NCI-H82 (cell line): ENCODE measurements at regions not wholly inside any gene's neighbourhood (a gene's known extent, or its start where the extent isn't known, plus 50 kb on each side); places are given as distances from the start of the nearest gene placed in this dataset.
"Not testable (repeated sequence)": the region's sequence is repeated elsewhere in the genome, so short reads cannot be mapped to it uniquely, and the experiment has no call there.

ENCODE experiments used
- DNase-seq: peaks from one replicate; lab custom pipeline; 2025; lab: John Stamatoyannopoulos, UW

DNA sequence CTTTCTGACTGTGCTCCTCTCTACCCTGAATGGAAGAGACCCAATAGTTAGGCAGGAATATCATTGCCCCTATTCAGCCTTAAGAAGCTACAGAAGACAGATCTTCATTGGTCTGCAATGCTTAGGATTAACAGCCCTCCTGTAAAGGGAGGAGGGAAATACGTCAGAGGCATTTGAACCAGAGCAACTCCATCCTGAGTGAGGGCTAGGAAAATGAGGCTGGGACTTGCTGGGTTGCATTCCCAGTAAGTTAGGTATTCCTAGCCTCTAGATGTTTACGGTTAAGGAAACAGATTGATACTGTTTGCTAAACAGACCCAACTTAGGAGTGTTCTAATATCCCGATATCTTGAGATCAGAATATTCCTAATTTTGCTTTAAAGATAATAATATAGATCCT is 63.5 kb downstream of the PCDH18 start:
- DNase-seq, result no peak

DNA sequence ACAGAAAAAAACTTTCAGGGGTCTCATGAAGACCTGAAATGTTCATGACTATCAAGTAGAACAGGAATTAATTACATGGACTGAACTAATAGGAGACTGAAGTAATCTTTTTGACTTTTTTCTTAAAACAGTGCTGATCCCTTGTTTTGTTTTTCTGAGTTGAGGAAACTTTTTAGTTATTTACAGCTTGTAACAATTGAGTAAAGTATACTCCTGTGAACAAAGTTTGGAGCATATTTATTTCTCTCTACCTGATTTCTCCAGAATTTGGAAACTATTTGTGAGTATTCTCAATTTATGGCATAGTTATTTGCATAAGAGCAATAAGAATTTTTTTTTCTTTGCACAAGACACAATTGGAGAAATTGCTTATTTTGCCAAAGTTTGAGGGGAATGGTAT is 64.8 kb downstream of the PCDH18 start:
- DNase-seq, result no peak

DNA sequence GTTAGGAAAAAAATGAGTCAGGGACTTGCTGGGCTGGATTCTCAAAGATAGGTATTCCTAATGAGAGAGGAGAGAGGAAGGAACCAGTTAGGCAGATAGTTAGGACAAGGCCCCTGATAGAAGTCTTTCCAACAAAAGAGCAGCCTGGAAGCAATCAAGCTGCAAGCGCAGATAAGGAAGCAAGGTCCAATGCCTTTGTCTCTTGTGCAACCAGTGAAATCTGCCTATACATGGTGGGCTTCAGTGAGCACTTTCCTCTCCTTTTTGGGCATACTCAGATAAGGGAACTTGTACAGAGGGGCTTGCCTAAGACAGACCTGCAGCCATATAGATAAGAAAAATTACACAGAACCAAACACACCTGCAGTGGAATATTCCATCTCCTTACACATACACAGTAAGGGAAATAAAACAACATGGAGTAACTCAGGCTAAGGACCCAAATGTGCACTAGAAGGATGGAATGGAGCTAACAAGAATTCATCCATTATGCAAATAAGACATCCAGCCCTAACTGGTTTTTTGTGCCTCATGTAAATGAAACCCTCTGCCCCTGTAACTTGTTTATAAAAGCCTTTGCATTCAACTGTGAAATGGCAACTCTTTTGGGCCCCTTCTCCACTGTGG is 68.8 kb downstream of the PCDH18 start:
- no peak for DNase-seq

DNA sequence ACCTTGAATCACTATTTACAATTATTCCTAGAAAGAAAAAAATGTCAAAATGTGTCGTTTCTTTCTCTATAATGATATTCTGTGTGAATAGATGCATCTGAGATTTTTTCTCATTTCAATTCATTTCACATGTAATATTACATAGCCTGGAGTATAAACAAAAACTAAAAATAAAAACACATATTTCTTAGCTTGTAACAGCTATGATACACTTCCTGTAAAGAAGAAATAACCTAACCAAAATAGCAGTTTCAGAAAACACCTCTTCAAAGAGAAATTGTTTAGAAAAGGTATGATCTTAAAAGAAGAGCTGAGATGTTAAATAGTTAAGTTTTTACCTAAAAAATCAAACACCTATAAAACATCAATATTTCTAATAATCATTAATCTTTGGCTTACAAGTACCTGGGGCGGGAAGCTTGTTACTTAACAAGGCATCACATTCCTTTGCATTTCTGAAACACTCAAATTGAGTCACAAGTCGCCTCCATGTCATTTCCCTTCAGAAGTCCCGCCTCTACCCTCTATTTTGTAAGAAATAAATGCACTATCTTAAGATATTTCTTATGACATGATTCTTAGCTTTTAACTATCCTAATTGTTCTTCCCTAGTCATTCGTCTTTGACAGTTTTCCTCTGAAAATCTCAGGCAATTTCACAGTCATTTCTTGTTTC is 76.5 kb downstream of the PCDH18 start:
- DNase-seq, result no peak

DNA sequence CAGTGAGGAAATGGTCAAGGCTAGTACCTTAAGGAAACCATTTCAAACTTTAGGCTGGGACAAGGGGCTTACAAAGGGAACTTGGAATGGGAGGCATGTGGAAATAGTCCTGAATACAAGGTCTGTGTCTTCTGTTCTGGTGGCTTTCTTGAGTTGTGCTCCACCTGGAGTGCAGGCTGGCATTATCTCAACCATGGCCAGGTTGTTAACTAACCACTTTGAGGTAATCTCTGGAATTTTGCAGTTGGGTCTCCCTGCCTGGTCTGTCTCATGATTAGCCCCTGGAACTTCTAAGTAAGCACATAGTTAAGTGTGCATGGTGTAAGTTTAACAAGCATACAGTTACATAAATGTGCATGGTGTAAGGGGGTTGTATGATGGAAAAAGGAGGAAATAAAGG is 77.5 kb downstream of the PCDH18 start:
- no peak for DNase-seq

DNA sequence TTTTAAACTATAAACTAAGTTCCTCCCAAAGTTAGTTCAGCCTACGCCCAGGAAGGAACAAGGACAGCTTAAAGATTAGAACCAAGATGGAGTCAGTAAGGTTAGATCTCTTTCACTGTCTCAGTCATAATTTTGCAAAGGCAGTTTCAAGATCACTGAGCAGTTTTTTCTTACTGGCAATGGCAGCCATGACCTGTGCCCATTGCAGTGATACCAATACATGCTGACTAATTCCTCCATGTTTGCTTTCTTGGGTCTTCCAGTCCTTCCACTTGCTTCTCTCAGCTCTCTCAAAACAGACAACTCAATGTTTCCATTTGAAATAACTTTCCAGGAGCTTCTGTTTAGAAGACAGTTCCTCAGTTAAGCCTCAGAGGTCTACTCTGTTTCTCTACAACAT is 79.5 kb downstream of the PCDH18 start:
- DNase-seq, result no peak

DNA sequence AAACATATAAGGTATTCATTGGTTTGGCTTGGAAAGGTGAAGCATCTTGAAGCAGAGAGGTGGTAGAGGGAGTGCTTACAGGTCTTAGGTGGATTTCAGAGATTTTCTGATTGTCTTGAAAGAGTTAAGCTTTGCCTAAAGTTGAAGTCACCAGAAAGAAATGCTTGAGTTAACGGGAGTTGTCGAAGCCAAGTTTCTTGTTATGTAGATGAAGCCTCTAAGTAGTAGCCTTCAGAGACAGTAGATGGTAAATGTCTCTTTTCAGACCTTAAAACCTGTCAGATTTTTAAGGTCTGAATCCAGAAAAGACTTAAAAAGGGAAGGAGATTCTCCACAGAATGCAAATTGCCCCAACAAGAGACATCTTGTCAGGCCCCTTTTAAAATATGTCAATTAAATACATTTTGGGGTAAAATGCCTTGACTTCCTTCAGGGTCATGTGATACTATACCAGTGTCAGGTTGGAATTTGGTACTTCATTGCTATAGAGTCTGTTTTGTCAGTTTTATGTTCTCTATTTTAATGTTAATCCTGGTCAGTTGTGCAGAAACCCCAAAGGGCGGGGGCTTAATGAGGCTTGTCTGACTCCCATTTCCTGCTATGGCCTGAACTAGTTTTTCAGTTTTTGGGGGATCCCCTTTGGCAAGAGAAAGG is 81.0 kb downstream of the PCDH18 start:
- DNase-seq, result no peak

DNA sequence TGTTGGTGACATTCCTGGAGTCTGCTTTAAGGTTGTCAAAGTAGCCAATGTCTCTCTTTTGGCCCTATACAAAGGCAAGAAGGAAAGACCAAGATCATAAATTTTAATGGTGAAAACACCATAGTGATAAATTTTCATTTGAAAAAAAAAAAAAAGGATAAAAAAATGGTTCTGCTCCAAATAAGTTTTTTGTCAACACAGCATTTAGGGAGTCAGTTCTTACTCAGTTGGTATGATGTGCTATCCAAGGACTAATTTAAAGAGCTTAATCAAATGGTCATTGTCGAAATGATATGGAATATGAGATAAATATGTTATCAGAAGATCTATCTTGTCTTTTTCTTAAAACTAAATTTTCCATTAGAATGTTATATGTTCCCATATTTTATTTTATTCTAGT is 83.9 kb downstream of the PCDH18 start:
- DNase-seq, result no peak

DNA sequence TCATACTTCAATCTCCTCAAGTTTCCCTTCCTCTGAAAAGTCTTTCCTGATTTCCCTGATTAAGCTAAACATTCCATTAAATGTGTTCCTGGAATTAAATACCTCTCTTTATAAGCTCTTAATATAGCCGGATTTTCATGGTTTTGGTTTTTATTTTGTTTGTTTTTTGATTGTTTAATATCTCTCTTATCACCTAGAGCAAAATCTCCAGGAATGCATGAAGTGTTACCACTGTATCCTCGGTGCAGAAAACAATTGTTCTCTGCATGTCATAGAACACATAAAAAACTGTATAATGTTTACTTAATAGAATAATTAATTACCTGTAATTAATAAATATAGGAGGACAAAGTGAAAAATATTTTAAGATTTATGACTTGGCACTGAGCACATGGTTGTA is 86.2 kb downstream of the PCDH18 start:
- DNase-seq, result no peak

DNA sequence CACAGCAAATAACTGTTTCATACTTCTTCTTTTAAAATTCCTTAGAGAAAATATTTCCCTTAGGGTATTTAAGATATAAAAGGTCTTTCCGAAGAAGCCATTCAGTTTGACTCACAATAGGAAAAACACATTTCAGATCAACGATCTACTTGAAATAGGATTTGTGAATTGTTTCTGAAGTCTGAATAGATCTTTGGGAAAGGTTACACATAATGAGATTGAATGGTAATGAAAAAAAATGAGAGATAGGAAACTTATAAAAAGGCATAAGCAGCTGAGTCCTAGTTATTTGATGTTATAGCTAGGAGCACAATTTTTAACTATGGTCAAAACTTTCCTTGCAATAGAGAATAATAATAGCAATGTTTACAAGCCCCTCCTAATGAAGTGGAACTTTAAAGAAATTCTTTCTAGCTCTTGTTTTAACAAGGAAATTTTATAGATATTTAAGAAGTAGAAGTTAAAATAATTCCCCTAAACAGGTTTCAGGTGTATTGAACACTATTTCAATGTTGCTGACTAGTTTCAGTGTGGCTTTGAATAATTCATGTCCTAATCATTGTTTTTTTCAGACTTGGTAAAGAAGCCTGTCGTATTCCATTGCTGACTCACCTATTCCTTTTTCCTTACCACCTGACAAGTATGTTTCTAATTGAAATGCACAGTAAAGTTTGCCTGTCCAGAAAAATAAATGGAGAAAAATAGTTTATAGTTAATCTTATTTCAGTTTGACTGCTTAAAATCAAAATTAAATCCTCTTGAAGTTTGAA is 89.1 kb downstream of the PCDH18 start:
- no peak for DNase-seq

DNA sequence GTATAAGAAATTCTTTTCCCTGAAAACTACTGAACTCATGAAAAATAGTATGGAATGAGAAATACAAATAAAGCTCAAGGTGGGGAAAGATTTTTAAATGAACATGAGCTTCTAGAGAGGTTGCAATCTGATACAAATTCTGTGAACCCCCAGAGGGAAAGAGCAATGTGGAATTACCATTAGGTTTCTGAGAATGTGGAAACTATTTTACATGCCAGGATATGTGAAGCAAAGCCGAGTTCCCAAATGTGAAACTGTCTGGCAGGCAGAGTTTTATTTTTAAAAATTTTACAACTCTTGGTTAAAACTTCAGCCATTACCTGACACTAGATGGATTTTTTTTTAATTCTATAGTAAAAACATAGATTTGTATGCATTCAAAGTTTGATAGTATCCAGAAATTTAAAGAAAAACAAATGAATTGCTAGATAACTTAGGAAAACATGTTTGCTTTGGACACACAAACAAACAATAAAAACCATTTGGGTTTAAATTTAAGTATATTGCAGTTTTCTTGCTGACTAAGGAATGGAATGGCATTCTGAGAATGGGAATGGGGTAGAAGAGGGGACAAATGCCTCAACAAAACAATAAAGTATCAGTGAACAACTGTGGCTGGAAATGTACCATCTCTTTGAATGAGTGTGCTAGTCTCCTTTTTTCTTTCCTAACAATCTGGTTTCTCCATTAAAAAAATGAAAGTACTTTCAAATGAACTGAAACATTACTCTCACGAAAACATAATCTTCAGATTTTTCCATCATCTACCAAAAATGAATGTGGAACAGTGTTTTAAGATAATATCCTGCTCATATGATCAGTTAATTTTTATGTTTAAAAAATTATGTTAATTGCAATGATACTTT is 99.6 kb downstream of the PCDH18 start:
- DNase-seq, result no peak

DNA sequence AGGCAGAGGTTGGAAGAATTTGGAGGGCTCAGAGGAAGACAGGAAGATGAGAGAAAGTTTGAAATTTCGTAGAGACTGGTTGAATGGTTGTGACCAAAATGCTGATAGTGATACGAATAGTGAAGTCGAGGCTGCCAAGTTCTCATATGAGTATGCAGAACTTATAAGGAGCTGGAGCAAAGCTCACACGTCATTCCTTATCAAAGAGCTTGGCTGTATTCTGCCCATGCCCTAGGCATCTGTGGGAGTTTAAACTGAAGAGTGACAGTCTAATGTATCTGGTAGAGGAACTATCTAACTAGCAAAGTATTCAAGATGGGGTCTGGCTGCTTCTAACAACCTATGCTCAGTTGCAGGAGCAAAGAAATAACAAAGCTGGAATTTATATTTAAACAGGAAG is 102.1 kb downstream of the PCDH18 start:
- no peak for DNase-seq

DNA sequence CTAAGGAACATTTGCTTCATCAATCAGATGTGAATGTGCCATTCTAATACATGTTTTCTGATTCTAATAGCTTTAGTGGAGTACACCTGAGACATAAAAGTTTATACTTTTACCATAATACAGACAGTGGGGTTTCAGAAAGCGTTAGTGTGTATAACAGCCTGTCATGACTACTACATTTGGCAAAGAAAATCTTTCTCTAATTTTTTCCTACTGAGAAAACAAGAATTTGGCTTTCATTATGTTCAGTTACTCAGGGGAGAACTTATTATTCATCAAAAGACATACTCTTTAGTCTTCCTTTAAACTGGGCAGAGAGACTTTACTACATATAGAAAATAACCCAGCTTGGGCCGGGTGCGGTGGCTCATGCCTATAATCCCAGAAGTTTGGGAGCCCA is 104.9 kb downstream of the PCDH18 start:
- no peak for DNase-seq

DNA sequence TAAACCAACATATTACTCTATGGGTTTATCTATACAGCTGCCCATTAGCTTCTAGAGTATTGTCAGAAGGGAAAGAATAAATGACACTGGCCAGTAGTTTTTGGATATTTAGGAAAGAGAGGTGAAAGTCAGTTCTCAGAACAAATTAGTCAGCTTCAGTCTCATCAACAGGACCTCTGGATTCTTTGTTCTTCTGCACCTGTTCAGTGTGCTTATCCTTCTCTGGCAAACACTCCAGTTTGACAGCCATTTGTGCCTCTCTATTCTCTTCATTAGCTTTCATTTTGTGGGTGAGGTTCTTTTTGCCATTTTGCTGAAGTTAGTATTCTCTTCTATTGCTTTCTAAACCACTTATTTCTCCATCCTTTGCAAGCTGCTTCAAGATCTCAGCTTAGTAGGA is 107.0 kb downstream of the PCDH18 start:
- no peak for DNase-seq

DNA sequence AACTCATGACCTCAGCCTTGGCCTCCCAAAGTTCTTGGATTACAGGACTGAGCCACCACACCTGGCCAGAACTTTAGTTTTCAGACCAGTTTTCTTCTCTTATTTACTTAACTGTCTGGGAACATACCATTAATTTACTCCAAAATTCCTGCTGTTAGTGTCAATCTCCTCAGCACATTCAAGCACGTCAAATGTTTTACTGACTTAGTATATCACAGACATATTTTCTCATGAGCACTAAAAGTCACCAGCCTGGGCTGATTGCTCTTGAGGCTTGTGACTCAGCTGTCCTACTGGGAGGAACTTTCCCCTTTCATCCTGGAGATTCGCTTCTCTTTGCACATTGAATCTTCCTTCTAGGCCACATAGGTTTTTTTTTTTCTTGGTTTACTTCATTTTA is 109.6 kb downstream of the PCDH18 start:
- no peak for DNase-seq

DNA sequence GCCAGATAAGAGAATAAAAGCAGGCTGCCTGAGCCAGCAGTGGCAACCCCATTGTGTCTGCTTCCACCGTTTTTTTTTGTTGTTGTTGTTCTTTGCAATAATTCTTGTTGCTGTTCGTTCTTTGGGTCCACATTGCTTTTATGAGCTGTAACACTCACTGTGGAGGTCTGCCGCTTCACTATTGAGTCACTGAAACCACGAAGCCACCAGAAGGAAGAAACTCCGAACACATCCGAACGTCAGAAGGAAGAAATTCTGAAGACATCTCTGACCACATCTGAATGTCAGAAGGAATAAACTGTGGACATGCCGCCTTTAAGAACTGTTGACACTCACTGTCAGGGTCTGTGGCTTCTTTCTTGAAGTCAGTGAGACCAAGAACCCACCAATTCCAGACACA is 110.5 kb downstream of the PCDH18 start:
- no peak for DNase-seq

DNA sequence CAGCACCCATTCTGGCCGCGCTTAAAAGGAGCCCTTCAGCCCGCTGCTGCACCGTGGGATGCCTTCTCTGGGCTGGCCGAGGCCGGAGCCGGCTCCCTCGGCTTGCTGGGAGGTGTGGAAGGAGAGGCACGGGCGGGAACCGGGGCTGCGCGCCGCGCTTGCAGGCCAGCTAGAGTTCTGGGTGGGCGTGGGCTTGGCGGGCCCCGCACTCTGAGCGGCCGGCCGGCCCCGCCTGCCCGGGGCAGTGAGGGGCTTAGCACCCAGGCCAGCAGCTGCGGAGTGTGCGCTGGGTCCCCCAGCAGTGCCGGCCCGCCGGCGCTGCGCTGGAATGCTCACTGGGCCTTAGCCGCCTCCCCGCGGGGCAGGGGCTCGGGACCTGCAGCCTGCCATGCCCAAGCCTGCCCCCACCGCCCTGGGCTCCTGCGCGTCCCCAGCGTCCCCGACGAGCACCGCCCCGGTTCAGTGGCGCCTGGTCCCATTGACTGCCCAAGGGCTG is 111.3 kb downstream of the PCDH18 start:
- DNase-seq, result no peak

DNA sequence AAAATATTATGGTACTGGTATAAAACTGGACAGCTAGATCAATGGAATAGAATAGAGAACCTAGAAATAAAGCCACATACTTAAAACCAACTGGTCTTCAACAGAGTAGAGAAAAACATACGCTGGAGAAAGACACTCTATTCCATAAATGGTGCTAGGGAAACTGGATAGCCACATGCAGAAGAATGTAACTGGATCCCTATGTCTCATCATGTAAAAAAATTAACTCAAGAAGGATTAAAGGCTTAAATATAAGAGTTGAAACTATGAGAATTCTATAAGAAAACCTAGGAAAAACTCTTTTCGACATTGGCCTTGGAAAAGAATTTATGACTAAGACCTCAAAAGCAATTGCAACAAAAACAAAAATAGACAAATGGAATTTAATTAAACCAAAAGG is 114.6 kb downstream of the PCDH18 start:
- no peak for DNase-seq

DNA sequence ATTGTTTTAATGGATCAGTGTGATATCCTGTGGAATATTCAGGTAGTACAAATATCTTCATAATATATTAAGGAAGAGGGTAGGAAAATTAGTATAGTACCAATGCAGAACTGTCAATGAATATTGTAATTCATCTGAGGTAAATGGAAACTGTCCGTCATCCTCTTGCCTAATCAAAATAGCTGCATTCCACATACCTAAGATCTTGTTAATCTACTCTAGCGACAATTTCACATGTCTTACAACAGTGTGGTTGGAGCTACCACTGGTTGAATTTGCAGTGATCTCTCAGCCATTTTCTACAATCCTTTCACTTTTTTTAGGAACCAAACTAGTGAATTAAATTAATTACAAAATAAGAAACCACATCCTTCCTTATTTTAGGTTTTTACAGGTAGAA is 117.5 kb downstream of the PCDH18 start:
- no peak for DNase-seq

DNA sequence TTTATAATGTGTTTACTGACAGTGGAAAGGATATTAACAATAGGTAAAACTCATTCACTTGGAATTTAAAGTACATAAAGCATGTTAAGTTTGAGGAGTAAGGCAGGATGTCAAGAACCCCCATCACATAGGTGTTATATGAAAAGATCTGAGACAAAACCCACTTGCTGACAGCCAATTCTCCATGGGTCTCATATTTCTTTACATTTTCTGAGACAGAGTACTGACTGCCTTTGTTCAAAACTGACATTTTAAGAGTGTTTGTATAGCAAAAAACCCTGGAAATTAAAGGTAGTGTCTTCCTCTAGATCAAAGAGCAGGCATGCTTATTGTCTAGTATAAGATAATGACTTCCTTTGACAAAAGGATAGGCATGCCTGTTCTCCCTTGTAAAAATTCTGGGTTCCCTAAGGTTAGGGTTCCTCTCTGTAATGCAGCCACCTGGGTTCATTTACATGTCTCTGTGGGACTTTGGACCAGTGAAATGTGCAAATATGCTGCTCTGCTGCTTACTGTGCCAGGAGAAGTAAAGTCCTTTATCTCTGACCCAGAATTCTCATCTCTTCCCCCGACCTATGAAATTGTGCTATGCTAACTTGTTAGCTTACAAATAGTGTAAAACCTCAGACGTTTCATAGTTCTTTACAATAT is 123.6 kb downstream of the PCDH18 start:
- DNase-seq, result no peak

DNA sequence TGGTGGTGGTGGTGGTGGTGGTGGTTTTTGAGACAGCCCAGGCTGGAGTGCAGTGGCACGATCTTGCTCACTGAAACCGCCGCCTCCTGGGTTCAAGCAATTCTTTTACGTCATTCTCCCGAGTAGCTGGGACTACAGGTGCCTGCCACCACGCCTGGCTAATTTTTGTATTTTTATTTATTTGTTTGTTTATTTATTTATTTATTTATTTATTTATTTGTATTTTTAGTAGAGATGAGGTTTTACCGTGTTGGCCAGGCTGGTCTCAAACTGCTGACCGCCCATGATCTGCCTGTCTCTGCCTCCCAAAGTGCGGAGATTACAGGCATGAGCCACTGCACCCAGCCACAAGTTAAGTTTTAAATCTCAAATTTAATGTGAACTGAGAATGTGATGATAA is 126.5 kb downstream of the PCDH18 start:
- not testable (repeated sequence) for DNase-seq
